HL-60 (cell line): ENCODE measurements at regions not wholly inside any gene's neighbourhood (a gene's known extent, or its start where the extent isn't known, plus 50 kb on each side); places are given as distances from the start of the nearest gene placed in this dataset.

Experiments
- DNase-seq, 2 experiments: peaks; one replicate each; pipeline ENCODE4 v3.0.0-alpha.2; 2010 to 2020; ENCODE audit warnings: low read depth in 1 of 2, low spot score in 1 of 2
- H3K27ac ChIP-seq: fragments of 250-450 bp; sonication (Bioruptor Pico); replicated peaks from 2 replicates; pipeline ENCODE4 v1.5.1; 2020; ENCODE audit warnings: mild to moderate bottlenecking, moderate library complexity
- H3K27me3 ChIP-seq: fragments of 250-450 bp; sonication (Bioruptor Pico); 2 replicates; pipeline ENCODE4 v1.5.1; 2021; ENCODE audit warnings: mild to moderate bottlenecking, moderate library complexity; ENCODE audit not compliant: insufficient read depth, poor library complexity, severe bottlenecking
- H3K4me3 ChIP-seq: replicated peaks from 2 replicates; pipeline ENCODE4 v1.5.1; 2011; ENCODE audit warnings: mild to moderate bottlenecking, control low read depth, low read length; ENCODE audit not compliant: insufficient read depth
- CTCF ChIP-seq: IDR thresholded peaks from one replicate; pipeline ENCODE4 v1.5.1; 2011; ENCODE audit warnings: low read length, control low read depth, inconsistent platforms; ENCODE audit not compliant: insufficient read depth
- GABPA ChIP-seq: IDR thresholded peaks from 2 replicates; pipeline ENCODE4 v1.6.1; 2012; ENCODE audit warnings: low read depth
- POLR2AphosphoS5 ChIP-seq: IDR thresholded peaks from 2 replicates; pipeline ENCODE4 v1.6.1; 2012; ENCODE audit warnings: low read depth
- REST ChIP-seq: IDR thresholded peaks from 2 replicates; pipeline ENCODE4 v1.6.1; 2012; ENCODE audit warnings: low read depth; ENCODE audit not compliant: insufficient replicate concordance
- SPI1 ChIP-seq: IDR thresholded peaks from 2 replicates; pipeline ENCODE4 v1.6.1; 2012; ENCODE audit warnings: low read depth, mild to moderate bottlenecking, borderline replicate concordance

GRCh38 chr7:125845686-125846085 lies 916.1 kb upstream of the POT1 start:
- Histone ChIP-seq H3K27ac (no peak overlapping the region), H3K4me3 (no peak overlapping the region), H3K27me3 (no peaks in the 10 kb centered on the region)
- DNase-seq: no peak
- TF ChIP-seq GABPA (no peak), REST (no peak), CTCF (no peak), SPI1 (no peak), POLR2AphosphoS5 (no peak)

- Histone ChIP-seq H3K27me3 (no peaks in the 10 kb centered on the region), H3K4me3 (no peak overlapping the region), H3K27ac (no peak overlapping the region)
- no peak for TF ChIP-seq POLR2AphosphoS5
- no peak for TF ChIP-seq REST
- no peak for TF ChIP-seq GABPA
- no peak for TF ChIP-seq CTCF
- TF ChIP-seq SPI1: no peak
- no peak for DNase-seq
Observed at GRCh38 chr7:125834421-125834820, 904.8 kb upstream of the POT1 start.

- H3K27me3 ChIP-seq: no peaks in the 10 kb centered on the region
- no peak for DNase-seq
- no peak overlapping the region for H3K4me3 ChIP-seq
- H3K27ac ChIP-seq: no peak overlapping the region
- TF ChIP-seq CTCF (no peak), POLR2AphosphoS5 (no peak), REST (no peak), GABPA (no peak), SPI1 (no peak)
Observed at GRCh38 chr7:125833839-125834238, 904.2 kb upstream of the POT1 start.
